GM19239 (cell line): ENCODE measurements at regions not wholly inside any gene's neighbourhood (a gene's known extent, or its start where the extent isn't known, plus 50 kb on each side); places are given as distances from the start of the nearest gene placed in this dataset.

Experiments used
- DNase-seq: peaks from one replicate; pipeline ENCODE4 v3.0.0; 2011; ENCODE audit warnings: low spot score; ENCODE audit not compliant: insufficient read length
- FAIRE-seq: peaks from 2 replicates; lab custom pipeline; 2011; peaks lifted over from hg19 to GRCh38; lab: Jason Lieb, UNC

GRCh38 chr12:85504164-85504563, 224.1 kb downstream of the ALX1 start:
- DNase-seq (no peak), FAIRE-seq (no peak)

DNA sequence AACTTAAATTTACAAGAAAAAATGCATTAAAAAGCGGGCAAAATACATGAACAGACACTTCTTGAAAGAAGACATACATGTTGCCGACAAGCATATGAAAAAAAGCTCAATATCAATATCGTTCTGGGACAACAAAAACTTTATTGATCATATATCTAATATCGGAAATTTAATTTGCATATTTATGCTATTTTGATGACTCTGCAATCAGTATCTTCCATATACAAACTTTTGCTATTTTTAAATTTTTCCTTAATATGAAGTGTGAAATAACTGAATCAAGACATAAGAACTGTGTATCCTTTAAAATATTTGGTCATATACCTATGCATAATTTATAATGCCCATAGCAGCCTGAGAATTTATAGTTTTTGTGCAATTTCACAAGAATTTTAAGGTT, 224.6 kb downstream of the ALX1 start:
- no peak for DNase-seq

GRCh38 chr12:85507456-85507855, 227.4 kb downstream of the ALX1 start:
- FAIRE-seq (no peak), DNase-seq (no peak)

More for the DNA sequence above, 224.6 kb downstream of the ALX1 start:
- no peak for FAIRE-seq

DNA sequence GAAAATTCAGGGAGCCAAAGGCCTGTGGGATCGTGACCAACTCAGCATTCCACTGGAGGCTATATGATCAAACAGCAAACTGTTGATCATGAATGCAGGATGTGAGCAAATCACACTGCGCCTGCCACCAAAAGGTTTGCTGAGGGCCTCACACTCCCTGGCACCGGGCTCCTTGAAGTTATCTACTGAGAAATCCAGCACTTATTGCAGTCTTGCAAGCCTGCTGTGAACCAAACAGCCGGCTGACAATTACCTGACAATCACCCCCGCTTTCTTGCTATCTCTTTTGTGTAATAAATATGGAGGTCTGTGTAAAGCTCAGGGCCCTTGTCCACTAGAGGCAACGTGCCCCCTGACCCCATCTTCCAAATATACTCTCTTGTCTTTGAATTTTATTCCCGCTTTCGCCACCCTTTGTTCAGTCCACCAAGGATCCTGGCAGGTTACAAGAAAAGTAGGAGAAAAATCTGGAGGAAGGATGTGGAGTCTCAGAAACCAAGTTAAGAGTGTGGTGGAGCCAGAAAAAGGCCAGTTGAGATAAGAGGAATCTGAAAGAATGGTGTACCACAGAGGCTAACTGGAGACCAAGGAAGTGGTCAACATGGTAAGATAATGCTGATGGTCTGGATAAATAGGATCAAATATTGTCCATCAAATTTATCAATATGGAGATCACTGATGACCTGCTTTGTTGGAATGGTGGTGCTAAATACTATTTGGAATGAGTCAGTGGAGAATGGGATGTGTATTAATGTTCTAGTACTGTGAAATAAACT, 229.2 kb downstream of the ALX1 start:
- no peak for FAIRE-seq
- DNase-seq: no peak

GRCh38 chr12:85509857-85510256, 229.8 kb downstream of the ALX1 start:
- FAIRE-seq (peak; percentile 91), DNase-seq (peak; percentile 1)

DNA sequence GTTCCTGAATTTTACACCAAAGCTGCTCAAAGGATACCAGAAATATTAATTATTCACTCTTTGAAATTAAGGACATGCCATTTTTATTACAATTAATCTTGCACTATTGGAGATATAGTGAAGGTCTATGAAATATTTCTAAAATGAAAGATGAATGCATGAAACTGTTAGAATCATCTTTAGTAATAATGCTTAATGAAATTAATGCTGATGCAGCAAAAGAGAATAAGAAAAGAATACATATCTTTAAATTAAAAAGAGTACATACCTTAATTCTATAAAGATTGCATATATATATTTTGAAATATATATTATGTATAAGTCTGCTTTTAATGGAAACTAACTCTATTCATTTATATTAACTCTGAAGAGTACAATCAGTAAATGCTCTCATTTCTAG, 236.0 kb downstream of the ALX1 start:
- FAIRE-seq (no peak), DNase-seq (no peak)

DNA sequence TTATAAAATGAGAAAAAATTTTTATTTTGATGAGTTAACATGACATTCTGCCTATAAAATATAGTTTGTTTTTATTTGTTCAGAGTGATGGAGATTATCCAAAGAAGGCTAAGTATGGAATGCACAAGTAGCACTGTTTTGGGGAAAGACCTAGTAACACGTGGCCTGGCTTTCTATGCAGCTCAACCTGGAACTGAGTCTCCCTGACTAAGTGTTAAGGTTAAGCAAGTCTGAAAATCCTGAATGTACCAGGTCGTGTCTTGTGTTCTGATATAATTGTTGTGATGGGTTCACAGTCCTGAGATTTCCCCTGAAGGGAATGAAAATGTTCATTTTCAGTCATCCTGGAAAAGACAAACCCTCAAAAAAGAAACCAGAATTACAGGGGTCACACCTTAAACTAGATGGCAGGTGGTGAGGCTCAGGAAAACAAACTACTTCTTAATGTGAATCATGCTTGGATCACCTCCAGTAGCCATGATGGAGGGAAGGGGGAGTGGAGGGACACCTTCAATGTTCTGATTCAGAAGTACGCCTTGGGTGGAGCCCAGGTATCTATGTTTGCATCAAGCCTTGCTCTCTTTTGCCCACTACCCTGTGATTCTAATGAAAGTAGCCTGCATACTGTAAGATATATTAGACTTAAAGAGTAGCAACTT, 236.8 kb downstream of the ALX1 start:
- DNase-seq (no peak), FAIRE-seq (no peak)

DNA sequence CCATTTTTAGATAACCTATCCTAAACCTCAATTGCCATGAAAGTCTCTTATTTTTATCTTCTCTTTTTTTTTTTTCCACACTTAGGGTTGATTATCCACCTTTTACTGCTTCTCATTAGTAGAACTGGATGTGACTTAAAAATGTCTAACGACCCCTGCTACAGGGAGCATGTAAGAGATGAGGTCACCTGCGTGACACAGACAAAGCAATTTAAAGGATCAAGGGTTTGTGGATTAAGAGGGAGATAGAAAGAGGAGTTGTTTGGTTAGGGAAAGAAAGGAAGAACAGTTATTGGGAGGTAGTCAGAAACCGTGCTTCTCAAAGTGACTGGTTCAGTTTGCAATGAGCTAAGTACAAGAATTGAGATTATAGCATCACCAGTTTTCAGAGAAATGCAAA, 239.1 kb downstream of the ALX1 start:
- FAIRE-seq (no peak), DNase-seq (no peak)

- FAIRE-seq (no peak), DNase-seq (no peak)
Measured at GRCh38 chr12:85523197-85523596, 243.2 kb downstream of the ALX1 start.

DNA sequence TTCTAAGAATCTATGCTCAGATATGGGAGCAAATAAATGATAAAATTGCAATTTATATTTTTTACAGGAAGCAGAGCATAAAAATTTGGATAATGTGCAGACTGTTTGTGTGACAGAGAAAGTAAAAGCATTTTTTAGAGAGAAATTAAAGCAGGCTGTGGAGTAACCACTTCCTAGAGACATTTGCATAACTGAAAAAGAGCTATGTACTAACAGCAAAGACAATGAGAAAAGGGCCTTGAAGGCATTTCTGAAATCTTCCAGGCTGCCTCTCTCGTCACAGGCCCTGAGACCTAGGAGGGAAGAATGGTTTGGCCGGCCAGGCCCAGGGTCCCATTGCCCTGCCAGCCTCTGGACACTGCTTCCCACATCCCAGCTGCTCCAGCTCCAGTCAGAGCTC, 247.2 kb downstream of the ALX1 start:
- peak; percentile 8 for DNase-seq
- FAIRE-seq: peak; percentile 80

- DNase-seq (no peak), FAIRE-seq (no peak)
Measured at GRCh38 chr12:85529896-85530295, 249.9 kb downstream of the ALX1 start.

DNA sequence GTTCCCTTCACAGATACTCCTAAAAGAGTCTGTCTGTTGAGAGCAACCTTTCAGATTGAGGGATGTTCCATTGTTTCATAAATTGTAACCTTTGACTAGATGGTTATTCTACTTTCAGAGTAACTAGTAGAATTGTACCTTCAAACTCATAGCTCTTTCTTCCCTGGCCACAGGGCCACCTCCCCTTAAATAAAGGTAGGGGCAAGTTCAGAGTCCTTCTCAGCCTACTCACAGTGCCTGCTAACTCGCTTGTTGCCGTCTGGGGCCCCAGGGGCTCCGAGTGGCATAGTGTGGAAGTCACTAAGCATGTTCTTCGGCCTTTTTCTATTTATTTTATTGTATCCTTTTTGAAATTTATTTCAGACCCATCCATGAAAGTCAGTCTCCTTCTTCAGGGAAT, 250.4 kb downstream of the ALX1 start:
- no peak for DNase-seq
- no peak for FAIRE-seq

- DNase-seq: peak; percentile 17
- FAIRE-seq: peak; percentile 94
Measured at GRCh38 chr12:85531341-85531740, 251.3 kb downstream of the ALX1 start.

GRCh38 chr12:85549640-85550039, 269.6 kb downstream of the ALX1 start:
- DNase-seq: no peak

DNA sequence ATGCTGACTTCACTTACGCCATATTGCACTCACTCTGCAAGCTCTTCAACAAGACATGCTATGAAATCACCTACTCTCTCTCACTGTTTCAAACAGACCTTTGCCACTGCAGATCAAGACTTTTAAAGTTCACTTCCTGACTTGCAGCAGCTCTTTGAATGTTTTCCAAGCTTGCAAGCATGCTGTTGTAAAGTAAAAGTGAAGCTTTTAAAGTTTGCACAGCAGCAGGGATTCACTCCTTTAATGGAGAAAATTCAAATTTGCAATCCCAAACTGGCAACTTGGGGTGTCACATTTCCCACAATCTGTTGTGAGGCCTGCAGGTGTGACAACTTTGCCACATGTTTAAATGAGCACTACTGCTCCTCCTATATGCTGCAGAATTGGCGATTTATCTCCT, 270.9 kb downstream of the ALX1 start:
- no peak for DNase-seq
- no peak for FAIRE-seq

More at GRCh38 chr12:85549640-85550039, 269.6 kb downstream of the ALX1 start:
- no peak for FAIRE-seq

GRCh38 chr12:85552461-85552860, 272.4 kb downstream of the ALX1 start:
- FAIRE-seq (no peak), DNase-seq (no peak)

DNA sequence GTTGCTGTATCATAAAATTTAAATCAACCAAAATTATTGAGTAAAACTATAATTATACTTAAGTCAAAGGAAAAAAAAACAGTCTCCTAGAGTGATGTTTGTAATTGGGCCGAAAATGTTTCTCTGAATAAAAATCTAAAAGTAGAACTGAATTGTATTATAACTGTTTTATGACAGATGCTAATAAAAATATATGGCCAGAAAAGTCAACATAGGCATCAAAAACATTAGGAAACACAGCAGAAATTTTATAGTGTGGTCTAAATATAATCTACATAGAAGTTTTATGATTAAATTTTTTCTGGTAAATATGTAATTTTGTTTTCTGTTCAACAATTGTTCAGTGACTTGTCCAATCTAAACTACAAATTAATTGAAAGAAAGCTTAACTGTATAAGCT, 277.8 kb downstream of the ALX1 start:
- FAIRE-seq: no peak
- DNase-seq: no peak

DNA sequence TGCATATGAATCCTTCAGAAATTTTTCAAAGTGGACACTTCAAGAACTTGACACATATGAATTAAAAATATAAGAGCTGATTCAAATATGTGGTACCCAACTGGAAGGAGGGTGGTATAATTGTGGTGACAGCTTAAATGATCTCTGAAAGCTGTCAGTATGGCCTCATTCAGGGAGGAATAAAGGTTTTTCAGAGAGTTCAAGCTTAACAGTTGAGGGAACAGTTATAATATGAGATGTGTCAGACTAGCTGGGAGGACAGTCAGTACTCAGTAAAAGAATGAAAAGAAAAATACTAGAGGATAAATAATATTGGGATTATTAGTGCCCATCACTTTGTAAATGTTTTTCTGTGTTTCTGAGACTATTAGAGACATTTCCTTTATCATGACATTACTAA, 277.5 kb downstream of the RASSF9 start:
- FAIRE-seq (no peak), DNase-seq (no peak)

- FAIRE-seq (no peak), DNase-seq (no peak)
Measured at GRCh38 chr12:85559127-85559526, 277.1 kb downstream of the RASSF9 start.

GRCh38 chr12:85559536-85559935, 276.7 kb downstream of the RASSF9 start:
- no peak for FAIRE-seq
- DNase-seq: no peak

DNA sequence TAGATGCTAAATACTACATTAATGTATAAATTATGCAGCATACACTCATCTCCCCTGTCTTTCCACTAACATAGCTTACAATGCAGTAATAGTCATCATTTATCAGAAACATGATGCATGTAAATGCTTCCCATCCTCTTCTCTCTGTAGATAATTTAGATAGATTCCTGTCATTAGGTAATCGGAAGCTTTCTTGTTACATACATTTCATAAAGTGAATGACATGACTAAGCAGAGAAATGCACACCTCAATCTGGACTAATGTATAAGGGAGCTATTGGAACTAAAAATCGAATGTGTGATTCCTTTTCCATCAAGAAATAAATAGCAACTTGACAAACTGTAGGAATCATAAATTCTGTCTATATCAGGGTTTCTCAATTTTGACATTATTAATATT, 273.4 kb downstream of the RASSF9 start:
- no peak for DNase-seq
- FAIRE-seq: no peak

DNA sequence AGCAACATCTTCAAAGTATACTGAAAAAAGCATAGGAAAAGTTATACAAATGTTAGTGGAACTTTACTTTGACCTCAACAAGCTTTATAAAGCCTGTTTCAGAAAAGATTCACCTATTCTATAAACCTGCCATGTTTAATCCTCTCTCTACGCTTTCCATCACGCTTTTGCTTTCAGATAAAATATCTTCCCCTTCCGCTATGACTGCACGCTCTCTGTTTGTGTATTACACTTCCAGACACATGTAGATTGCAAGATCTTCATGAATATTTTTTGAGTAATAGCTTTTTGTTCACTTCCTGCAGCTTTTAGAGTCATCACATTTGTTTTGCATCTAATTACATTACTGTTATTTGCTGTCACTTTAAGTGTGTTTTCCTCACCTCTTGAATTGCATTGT, 271.4 kb downstream of the RASSF9 start:
- DNase-seq (no peak), FAIRE-seq (no peak)
